RWPE2 (cell line): ENCODE measurements at regions not wholly inside any gene's neighbourhood (a gene's known extent, or its start where the extent isn't known, plus 50 kb on each side); places are given as distances from the start of the nearest gene placed in this dataset.

ENCODE experiments used
- ATAC-seq: fragments of 200-7000 bp; cut with Tn5 transposase; 3 replicates; pipeline ENCODE4 v1.9.1; 2021; ENCODE audit warnings: low read depth
- DNase-seq: peaks from one replicate; pipeline ENCODE4 v3.0.0-alpha.2; 2020; ENCODE audit warnings: low spot score
- H3K27ac ChIP-seq: fragments of 450-650 bp; 2 replicates; pipeline ENCODE4 v1.5.1; 2017; ENCODE audit warnings: mild to moderate bottlenecking; ENCODE audit not compliant: poor library complexity, severe bottlenecking
- H3K27me3 ChIP-seq: fragments of 250-450 bp; sonication (Bioruptor Pico); 2 replicates; pipeline ENCODE4 v1.5.1; 2021; ENCODE audit warnings: mild to moderate bottlenecking, moderate library complexity; ENCODE audit not compliant: insufficient read depth, poor library complexity, severe bottlenecking
- H3K36me3 ChIP-seq: fragments of 250-450 bp; sonication (Bioruptor Pico); 2 replicates; pipeline ENCODE4 v1.5.1; 2020; ENCODE audit warnings: low read depth, mild to moderate bottlenecking, moderate library complexity
- H3K4me1 ChIP-seq: fragments of 250-450 bp; sonication (Bioruptor Pico); 2 replicates; pipeline ENCODE4 v1.5.1; 2021; ENCODE audit warnings: mild to moderate bottlenecking, moderate library complexity; ENCODE audit not compliant: insufficient read depth, poor library complexity, severe bottlenecking
- H3K4me3 ChIP-seq: fragments of 250-450 bp; sonication (Bioruptor Pico); 2 replicates; pipeline ENCODE4 v1.5.1; 2021; ENCODE audit warnings: mild to moderate bottlenecking, moderate library complexity; ENCODE audit not compliant: severe bottlenecking
- H3K9me3 ChIP-seq: fragments of 250-450 bp; sonication (Bioruptor Pico); 2 replicates; pipeline ENCODE4 v1.5.1; 2021; ENCODE audit warnings: mild to moderate bottlenecking, moderate library complexity; ENCODE audit not compliant: severe bottlenecking
- TF ChIP-seq, protein P1 (sequence below): fragments of 450-650 bp; IDR thresholded peaks from one replicate; pipeline ENCODE4 v1.5.1; 2017; ENCODE audit warnings: mild to moderate bottlenecking, moderate library complexity; ENCODE audit not compliant: poor library complexity, severe bottlenecking

DNA sequence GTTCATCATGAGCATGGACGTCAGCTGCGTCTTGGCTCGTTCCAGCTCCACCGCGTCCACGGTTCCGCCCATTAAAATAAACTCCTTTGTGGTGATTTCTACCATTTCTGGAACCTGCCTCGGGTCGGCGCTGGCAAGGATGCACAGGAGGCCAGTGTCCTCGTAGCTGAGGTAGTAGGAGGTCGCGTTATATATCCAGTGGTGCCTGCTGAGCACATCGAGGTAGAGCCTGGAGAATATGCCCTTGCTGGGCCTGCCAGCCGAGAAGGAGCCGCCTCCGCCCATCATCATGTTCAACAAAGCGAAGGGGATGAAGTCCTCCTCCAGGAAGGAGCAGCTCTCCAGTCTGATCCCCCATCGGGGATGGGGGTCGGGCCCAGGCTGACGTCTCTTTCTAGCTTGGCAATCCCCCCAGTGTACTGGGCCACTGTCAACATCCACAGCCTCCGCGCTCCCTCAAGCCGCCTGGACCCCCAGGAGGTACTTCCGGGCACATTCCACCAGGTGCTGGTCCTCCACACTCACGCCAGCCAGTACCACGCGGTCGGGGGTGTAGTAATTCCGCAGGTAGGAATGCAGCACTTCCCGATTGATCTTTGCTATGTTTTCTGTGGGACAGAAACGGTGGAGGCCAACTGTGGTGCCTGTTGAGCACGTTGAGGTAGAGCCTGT lies 120.9 kb upstream of the GRID2 start:
- no peaks in the 10 kb centered on the region for H3K36me3 ChIP-seq
- H3K4me1 ChIP-seq, result no peaks in the 10 kb centered on the region
- H3K27ac ChIP-seq, result no peak overlapping the region
- TF ChIP-seq, protein P1, sequence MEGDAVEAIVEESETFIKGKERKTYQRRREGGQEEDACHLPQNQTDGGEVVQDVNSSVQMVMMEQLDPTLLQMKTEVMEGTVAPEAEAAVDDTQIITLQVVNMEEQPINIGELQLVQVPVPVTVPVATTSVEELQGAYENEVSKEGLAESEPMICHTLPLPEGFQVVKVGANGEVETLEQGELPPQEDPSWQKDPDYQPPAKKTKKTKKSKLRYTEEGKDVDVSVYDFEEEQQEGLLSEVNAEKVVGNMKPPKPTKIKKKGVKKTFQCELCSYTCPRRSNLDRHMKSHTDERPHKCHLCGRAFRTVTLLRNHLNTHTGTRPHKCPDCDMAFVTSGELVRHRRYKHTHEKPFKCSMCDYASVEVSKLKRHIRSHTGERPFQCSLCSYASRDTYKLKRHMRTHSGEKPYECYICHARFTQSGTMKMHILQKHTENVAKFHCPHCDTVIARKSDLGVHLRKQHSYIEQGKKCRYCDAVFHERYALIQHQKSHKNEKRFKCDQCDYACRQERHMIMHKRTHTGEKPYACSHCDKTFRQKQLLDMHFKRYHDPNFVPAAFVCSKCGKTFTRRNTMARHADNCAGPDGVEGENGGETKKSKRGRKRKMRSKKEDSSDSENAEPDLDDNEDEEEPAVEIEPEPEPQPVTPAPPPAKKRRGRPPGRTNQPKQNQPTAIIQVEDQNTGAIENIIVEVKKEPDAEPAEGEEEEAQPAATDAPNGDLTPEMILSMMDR, result no peak
- ATAC-seq, result no peak
- H3K4me3 ChIP-seq, result no peak overlapping the region
- DNase-seq, result peak; percentile 29
- no peaks in the 10 kb centered on the region for H3K9me3 ChIP-seq
- H3K27me3 ChIP-seq, result no peaks in the 10 kb centered on the region

DNA sequence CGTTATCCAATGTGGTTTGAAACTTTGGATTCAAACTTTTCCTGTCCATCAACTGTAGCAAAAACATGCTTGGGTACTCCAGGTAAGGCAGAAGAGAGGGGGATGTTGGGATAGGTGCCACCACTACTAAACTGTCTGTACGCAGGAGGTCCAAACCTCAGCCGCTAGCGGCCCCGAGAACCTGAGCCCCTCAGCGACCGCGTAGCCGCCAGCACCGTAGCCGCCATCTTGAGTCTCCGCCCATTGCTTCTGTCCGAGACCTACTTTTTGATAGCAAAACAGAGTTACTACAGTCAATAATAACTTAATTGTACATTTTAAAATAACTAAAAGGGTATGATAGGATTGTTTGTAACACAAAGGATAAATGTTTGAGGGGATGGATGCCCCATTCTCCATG lies 119.9 kb upstream of the GRID2 start:
- H3K36me3 ChIP-seq, result no peaks in the 10 kb centered on the region
- no peak overlapping the region for H3K27ac ChIP-seq
- DNase-seq, result no peak
- TF ChIP-seq, protein P1, result no peak
- no peak overlapping the region for H3K4me3 ChIP-seq
- no peaks in the 10 kb centered on the region for H3K4me1 ChIP-seq
- no peaks in the 10 kb centered on the region for H3K27me3 ChIP-seq
- no peak for ATAC-seq
- H3K9me3 ChIP-seq, result no peaks in the 10 kb centered on the region

DNA sequence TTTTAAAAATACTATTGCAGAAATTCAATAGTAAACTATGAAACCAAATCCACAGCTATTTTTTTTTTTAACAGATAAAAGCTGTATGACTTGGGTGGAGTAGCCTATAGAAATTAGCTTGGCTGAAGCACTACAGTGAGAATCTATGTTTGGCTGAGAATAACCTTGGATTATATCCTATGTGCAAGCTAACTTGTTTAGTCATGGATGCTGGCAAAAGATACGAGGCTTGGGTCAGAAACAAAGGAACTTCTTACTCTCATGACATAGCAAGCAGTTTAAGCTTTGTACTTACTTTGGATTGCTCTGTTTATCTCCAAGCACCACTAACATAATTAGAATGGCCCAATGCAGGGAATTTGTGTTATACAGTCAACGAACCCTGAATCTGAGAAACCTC lies 119.2 kb upstream of the GRID2 start:
- H3K27ac ChIP-seq, result no peak overlapping the region
- no peak overlapping the region for H3K4me3 ChIP-seq

DNA sequence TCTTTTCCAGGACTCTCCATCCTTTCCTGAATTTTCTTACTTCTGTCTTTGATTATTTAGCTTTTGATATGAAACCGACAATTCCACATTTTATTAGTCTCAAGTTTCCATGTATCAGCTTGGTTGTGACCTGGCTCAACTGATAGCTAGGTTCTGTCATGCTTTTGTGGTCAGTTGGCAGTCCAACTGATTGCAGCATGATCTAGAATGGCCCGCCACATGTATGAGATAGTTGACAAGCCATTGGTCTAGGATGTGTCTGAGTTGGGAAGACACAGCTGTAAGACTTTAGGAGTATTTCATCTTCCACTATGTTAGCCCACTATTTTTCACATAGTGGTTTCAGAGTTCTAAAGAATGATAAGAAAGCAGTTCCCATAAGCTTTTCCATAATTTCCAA lies 117.5 kb upstream of the GRID2 start:
- DNase-seq (no peak), ATAC-seq (no peak)
- no peak overlapping the region for H3K27ac ChIP-seq
- no peaks in the 10 kb centered on the region for H3K9me3 ChIP-seq
- TF ChIP-seq, protein P1, result no peak
- no peaks in the 10 kb centered on the region for H3K36me3 ChIP-seq
- no peak overlapping the region for H3K4me3 ChIP-seq
- no peaks in the 10 kb centered on the region for H3K27me3 ChIP-seq
- H3K4me1 ChIP-seq, result no peaks in the 10 kb centered on the region

More for the DNA sequence above, 119.2 kb upstream of the GRID2 start:
- Histone ChIP-seq H3K9me3 (no peaks in the 10 kb centered on the region), H3K4me1 (no peaks in the 10 kb centered on the region), H3K27me3 (no peaks in the 10 kb centered on the region), H3K36me3 (no peaks in the 10 kb centered on the region)
- TF ChIP-seq, protein P1, result no peak
- ATAC-seq (no peak), DNase-seq (no peak)

DNA sequence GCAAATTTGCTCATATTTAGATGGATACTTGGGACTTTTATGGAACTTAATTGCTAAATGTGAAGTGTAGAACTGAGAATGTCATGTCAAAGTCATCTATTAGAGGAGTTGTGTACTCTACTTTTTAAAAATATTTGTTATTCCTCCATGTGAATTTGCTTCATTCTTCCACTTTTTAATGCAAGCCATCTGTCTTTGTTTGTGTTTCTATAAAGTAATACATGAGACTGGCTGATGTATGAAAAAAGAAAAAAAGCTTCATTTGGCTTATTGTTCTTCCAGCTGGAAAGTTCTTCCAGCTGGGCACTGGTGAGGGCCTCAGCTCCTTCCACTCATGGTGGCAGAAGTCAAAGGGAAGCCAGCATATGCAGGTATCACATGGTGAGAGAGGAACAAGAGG lies 114.6 kb upstream of the GRID2 start:
- Histone ChIP-seq H3K27ac (no peak overlapping the region), H3K27me3 (no peaks in the 10 kb centered on the region), H3K4me3 (no peak overlapping the region), H3K36me3 (no peaks in the 10 kb centered on the region), H3K4me1 (no peaks in the 10 kb centered on the region), H3K9me3 (no peaks in the 10 kb centered on the region)
- ATAC-seq (no peak), DNase-seq (no peak)
- TF ChIP-seq, protein P1, result no peak
